HK-2 (cell line): ENCODE measurements at regions not wholly inside any gene's neighbourhood (a gene's known extent, or its start where the extent isn't known, plus 50 kb on each side); places are given as distances from the start of the nearest gene placed in this dataset.

Source experiments
- DNase-seq: peaks from one replicate; pipeline ENCODE4 v3.0.0-alpha.2; 2018; ENCODE audit not compliant: unreplicated experiment

DNA sequence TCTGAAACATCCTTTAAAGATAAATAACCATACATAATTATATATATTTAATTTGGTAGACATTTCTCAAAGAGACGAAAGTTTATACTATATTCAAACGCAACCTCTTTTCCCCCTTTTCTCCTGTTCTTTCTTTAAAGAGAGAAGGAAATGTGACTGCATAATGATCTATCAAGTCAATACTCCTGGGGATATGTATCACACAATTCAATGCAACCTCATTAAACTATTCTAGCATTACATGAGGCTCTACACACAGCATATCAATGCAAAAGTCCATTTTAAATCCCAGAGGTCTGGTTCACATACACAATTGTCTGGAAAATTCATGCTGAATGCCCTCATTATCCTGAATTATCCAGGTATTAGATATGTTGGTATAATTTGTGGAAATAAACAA is 330.7 kb downstream of the LMX1A start:
- DNase-seq = no peak

GRCh38 chr1:165014753-165015152 is 341.8 kb downstream of the LMX1A start:
- DNase-seq = no peak

- DNase-seq = no peak
Measured at GRCh38 chr1:165011991-165012531, 344.5 kb downstream of the LMX1A start.

- no peak for DNase-seq
Measured at GRCh38 chr1:165011186-165011585, 345.3 kb downstream of the LMX1A start.

DNA sequence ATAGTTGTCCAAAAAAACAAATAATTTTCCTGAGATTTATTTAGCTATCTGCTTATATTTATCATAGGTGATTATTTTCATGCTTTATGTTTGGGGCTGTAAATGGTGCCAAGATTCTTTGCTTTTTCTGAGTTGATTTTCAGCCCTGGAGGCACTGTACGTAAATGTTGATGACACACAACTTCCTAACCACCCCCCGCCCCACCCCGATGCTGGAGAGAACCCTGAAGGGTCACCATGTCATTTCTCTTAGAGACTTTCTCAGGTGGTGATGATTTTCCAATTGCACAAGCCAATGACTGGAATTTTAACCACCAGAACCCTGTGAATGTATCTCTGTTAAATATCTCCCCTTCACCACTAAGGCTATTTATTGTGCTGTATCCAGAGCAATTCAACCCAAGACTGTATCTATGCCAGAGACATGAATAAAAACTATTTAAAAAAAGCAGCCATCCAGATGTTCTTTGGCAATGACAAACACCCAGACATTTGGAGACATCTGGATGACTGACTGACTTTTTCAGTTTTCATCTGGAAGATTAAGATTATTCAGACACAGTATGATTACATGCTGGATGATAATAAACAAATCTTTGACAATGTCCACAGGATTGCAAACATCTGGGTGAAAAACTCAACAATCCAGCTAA is 346.0 kb downstream of the LMX1A start:
- DNase-seq = no peak

- no peak for DNase-seq
Measured at GRCh38 chr1:165006831-165007230, 349.7 kb downstream of the LMX1A start.

DNA sequence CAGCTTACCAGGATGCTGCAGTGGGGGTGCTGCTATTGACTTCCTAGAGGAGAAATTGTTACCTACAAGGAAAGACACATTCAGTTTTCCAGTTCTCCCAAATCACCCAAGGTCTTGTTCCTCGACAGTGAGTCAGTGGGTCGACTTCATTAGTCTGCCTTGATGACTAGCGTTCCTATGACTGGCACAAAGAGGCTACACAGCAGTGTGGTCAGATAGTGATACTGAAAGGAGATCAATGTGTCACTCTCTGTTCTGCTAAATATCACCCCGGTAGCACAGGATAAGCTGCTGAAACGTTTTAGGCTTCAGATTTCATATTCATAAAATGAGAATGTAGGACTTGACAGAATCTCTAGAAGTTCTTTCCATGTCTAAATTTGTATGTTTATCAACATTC is 357.4 kb downstream of the LMX1A start:
- no peak for DNase-seq

GRCh38 chr1:164991763-164992314 is 364.7 kb downstream of the LMX1A start:
- DNase-seq = no peak

- DNase-seq = no peak
Measured at GRCh38 chr1:164983023-164983650, 373.4 kb downstream of the LMX1A start.

- no peak for DNase-seq
Measured at GRCh38 chr1:164982545-164982944, 374.0 kb downstream of the LMX1A start.

DNA sequence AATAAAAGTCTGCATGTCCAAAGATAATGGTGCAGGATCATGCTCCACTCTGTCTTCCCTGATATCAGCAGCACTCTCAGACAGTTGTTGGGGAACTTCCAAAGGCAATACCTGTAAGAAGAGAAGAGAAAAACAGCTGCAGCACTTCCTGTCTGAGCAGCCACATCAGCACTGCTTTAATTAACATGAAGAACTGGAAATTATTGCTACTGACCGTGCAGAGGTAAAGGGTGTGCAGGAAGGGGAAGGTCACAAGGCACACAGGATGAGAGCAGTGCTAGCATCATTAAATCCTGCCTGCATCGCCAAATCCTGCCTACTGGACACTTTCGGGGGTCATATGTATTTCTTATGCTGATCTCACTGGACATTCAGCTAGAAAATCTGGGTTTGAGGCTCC is 379.0 kb downstream of the LMX1A start:
- no peak for DNase-seq

- no peak for DNase-seq
Measured at GRCh38 chr1:164971921-164972415, 384.5 kb downstream of the LMX1A start.

- no peak for DNase-seq
Measured at GRCh38 chr1:164971391-164971790, 385.1 kb downstream of the LMX1A start.

DNA sequence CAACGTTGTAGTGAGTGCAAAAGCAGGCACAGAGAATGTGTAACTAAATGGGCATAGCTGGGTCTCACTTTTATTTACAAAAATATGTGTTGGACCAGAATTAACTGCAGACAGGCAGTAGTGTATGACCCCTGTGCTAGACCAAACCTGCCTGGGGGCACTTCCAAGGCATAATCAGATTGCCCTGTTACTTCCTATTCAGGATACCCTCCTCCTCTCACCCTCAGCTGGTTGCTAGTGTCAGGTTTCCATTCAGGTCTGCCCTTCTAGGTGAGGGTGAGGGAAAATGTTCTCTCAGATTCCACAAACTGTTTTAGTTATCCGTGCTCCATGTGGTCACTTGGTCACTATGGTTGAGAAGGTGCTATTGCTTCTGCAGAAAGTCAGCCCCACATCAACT is 387.3 kb downstream of the LMX1A start:
- DNase-seq = no peak

DNA sequence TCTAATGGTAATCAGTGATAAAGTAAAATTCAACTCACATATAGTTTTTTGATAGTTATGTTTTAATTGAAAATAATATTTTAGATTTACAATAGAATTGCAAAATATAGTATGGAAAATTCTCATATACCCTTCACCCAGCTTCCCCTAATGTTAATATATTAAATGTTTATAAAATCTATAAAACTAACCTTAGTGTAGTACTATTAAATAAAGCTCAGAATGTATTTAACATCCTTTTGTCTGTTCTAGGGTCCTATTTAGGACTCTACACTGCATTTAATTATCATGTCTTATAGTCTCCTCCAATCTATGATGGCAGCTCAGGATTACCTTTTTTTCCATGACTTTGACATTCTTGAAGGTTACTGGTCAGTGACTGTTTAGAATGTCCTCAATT is 389.2 kb downstream of the LMX1A start:
- DNase-seq = no peak

DNA sequence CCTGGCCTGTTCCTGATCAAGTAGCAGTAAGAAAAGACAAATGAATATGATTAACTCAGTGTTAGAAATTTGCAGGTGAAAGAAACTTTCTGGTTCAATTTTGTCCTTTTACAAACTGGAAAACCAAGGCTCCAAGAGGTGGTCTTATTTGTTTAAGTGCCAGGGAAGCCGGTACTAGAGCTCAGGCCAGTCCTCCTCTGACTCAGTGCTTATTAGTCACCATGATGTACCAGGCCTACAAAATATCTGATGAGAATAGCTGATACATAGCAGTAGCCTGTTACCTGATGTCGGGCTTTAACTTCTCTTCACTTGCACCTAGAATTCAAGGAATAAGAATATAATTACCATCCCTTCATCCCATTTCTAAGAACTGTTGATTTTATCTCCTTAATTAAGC is 394.8 kb downstream of the LMX1A start:
- DNase-seq = no peak

DNA sequence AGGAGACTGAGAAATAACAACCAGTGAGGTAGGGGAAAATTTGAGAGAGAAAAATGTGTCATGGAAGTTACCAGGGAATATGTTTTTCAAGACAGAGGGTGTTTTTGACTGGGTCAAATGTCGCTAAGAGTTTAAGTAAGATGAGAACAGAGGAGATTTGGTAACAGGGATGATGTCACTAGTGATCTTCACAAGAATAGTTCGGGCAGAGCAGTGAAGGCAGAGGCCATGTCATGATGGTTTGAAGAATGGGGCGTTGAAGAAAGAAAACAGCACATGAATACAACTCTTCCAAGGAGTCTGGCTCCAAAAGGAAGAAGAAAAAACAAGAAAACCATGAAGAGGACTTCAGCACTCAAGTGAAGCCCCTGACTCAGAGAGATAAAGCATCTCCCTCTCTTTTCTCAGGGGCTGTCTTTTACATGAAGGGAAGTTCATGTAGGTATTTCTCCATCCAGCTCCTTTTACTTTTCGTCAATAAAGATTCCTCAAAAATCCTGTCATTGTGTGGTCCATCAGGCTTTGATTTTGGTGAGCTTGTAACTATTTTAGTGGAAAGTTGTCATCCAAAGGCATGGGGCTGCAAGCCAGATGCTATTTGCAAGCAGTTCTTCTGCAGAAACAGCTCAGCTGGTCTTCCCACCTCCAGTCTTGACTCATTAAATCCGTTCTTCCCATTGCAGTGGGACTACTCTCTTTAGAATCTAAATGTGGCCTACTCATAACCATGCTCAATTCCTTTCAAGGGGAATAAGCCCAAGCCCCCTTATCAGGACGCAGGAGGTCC is 397.3 kb downstream of the LMX1A start:
- no peak for DNase-seq

GRCh38 chr1:164953815-164954214 is 394.8 kb downstream of the PBX1 start:
- no peak for DNase-seq

DNA sequence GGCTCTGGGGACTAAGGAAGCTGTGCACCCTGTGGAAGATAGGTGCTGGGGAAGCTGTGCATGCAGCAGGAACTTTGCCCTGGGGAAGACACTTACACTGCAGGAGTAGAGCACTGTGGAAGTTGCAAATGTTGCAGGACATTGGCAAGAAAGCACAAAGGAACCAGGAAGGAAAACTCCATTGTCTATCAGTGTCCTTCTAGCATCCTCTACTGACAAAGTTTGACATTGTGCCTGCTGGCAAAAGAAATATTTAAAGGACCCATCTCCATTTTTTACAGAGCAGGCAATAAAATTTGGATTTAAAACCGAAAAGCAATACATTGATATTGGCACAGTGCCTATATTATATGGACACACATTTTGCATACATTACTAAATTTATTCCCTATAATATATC is 394.1 kb downstream of the PBX1 start:
- no peak for DNase-seq

DNA sequence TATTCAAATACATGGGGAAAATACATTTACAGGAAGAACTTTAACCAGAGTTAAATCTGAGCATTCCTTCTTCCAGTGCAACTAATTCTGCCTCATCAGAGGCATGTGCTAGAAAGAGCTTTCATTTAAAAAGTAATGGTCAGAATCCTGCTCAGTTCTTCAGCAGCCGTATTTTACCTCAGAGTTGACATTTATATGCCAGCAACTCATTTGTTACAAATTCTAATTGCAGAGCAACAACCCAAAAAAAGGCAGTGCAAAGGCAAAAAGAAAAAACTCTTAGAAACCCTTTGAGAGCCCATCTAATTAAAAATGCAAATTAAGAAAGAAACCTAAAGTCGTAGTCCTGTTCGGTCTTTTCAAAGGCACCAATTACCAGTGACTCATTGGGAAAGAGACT is 392.5 kb downstream of the PBX1 start:
- DNase-seq = no peak

- DNase-seq = no peak
Measured at GRCh38 chr1:164950541-164950986, 391.6 kb downstream of the PBX1 start.

GRCh38 chr1:164949771-164950471 is 390.9 kb downstream of the PBX1 start:
- DNase-seq = no peak
